H1 (cell line): ENCODE measurements at regions not wholly inside any gene's neighbourhood (a gene's known extent, or its start where the extent isn't known, plus 50 kb on each side); places are given as distances from the start of the nearest gene placed in this dataset.

ENCODE experiments used
- CTCF ChIA-PET: fragments of 300-600 bp; sonication (Branson Sonifier 250); formaldehyde crosslinking; loops from one replicate; lab custom pipeline; 2021; ENCODE audit not compliant: partially characterized antibody; lab: Charles Lee
- POLR2A ChIA-PET: fragments of 300-600 bp; sonication (Branson Sonifier 250); formaldehyde crosslinking; loops from one replicate; lab custom pipeline; 2021; ENCODE audit warnings: inconsistent platforms; ENCODE audit not compliant: partially characterized antibody; lab: Charles Lee
- DNase-seq, 2 experiments: peaks; one replicate each; pipeline versions ENCODE4 v3.0.0 to v3.0.0-alpha.2; 2010 to 2022; ENCODE audit warnings: low spot score in 2 of 2, low read depth in 1 of 2, mixed read lengths in 1 of 2
- FAIRE-seq: peaks from 2 replicates; lab custom pipeline; 2011; peaks lifted over from hg19 to GRCh38; lab: Jason Lieb, UNC
- H2AFZ ChIP-seq: 2 replicates; pipeline ENCODE4 v1.8.1; 2012; ENCODE audit warnings: low read length, inconsistent platforms
- H2AK5ac ChIP-seq: 2 replicates; pipeline ENCODE4 v1.6.1; 2013; ENCODE audit warnings: low read depth, low read length
- H2BK120ac ChIP-seq: replicated peaks from 2 replicates; pipeline ENCODE3; 2013; ENCODE audit warnings: low read depth, low read length, inconsistent platforms
- H2BK12ac ChIP-seq: 2 replicates; pipeline ENCODE4 v1.6.1; 2013; ENCODE audit warnings: low read depth, low read length
- H2BK15ac ChIP-seq: 2 replicates; pipeline ENCODE4 v1.6.1; 2013; ENCODE audit warnings: low read length
- H2BK20ac ChIP-seq: 2 replicates; pipeline ENCODE4 v1.6.1; 2013; ENCODE audit warnings: low read length
- H2BK5ac ChIP-seq: 2 replicates; pipeline ENCODE4 v1.6.1; 2013; ENCODE audit warnings: low read depth, low read length
- H3K14ac ChIP-seq: 2 replicates; pipeline ENCODE4 v1.6.1; 2013; ENCODE audit warnings: inconsistent platforms; ENCODE audit not compliant: insufficient read length
- H3K18ac ChIP-seq: 2 replicates; pipeline ENCODE4 v1.6.1; 2013; ENCODE audit warnings: low read length; ENCODE audit errors: extremely low read depth
- H3K23ac ChIP-seq: 2 replicates; pipeline ENCODE4 v1.6.1; 2013; ENCODE audit warnings: inconsistent platforms; ENCODE audit not compliant: insufficient read length
- H3K23me2 ChIP-seq: 2 replicates; pipeline ENCODE4 v1.6.1; 2013; ENCODE audit warnings: low read depth, low read length
- H3K27ac ChIP-seq: 2 replicates; pipeline ENCODE4 v1.6.1; 2011; ENCODE audit warnings: low read depth, low read length, inconsistent platforms
- H3K27me3 ChIP-seq, 4 experiments: replicated peaks in 1 of 4; 1 replicate in 1 of 4; 2 replicates in 3 of 4; pipeline versions ENCODE4 v1.6.1 to v1.8.1; 2011 to 2013; ENCODE audit warnings: low read length in 3 of 4, mild to moderate bottlenecking in 3 of 4, inconsistent platforms in 2 of 4, mixed read lengths in 2 of 4, moderate library complexity in 1 of 4; ENCODE audit not compliant: control insufficient read depth in 3 of 4, insufficient read depth in 3 of 4; ENCODE audit errors: extremely low read depth in 1 of 4
- H3K36me3 ChIP-seq, 4 experiments: 2 replicates each; pipeline versions ENCODE4 v1.6.1 to v1.8.1; 2011 to 2013; ENCODE audit warnings: mild to moderate bottlenecking in 4 of 4, low read length in 3 of 4, moderate library complexity in 2 of 4, control low read depth in 1 of 4, inconsistent platforms in 1 of 4; ENCODE audit not compliant: insufficient read depth in 4 of 4, control insufficient read depth in 2 of 4
- H3K4ac ChIP-seq: replicated peaks from 2 replicates; pipeline ENCODE3; 2013; ENCODE audit warnings: low read length, low read depth, mixed read lengths, inconsistent platforms; ENCODE audit not compliant: insufficient read length
- H3K4me1 ChIP-seq, 4 experiments: replicated peaks in 1 of 4; 1 replicate in 1 of 4; 2 replicates in 3 of 4; pipeline versions ENCODE4 v1.6.1 to v1.8.1; 2011 to 2013; ENCODE audit warnings: low read length in 3 of 4, inconsistent platforms in 2 of 4, mixed read lengths in 1 of 4; ENCODE audit not compliant: insufficient read depth in 4 of 4, control insufficient read depth in 3 of 4
- H3K4me2 ChIP-seq, 2 experiments: 2 replicates each; pipeline versions ENCODE4 v1.6.1 to v1.8.1; 2011 to 2013; ENCODE audit warnings: low read depth in 2 of 2, low read length in 2 of 2, control low read depth in 1 of 2, inconsistent platforms in 1 of 2, mild to moderate bottlenecking in 1 of 2; ENCODE audit not compliant: insufficient read depth in 1 of 2
- H3K4me3 ChIP-seq, 4 experiments: fragments of 200-600, 300-600 bp in 1 of 4; sonication (generic), shearing (Covaris generic), sonication (Bioruptor Twin) in 1 of 4; 2 replicates each; pipeline versions ENCODE4 v1.5.1 to v1.8.1; 2011 to 2016; ENCODE audit warnings: low read length in 4 of 4, low read depth in 3 of 4, control low read depth in 2 of 4, inconsistent platforms in 2 of 4, mild to moderate bottlenecking in 2 of 4, mixed read lengths in 1 of 4, moderate library complexity in 1 of 4; ENCODE audit not compliant: insufficient read depth in 2 of 4; ENCODE audit errors: extremely low read depth in 1 of 4
- H3K56ac ChIP-seq: replicated peaks from 2 replicates; pipeline ENCODE3; 2013; ENCODE audit warnings: low read depth, mild to moderate bottlenecking, mixed read lengths, low read length, inconsistent platforms; ENCODE audit not compliant: insufficient read length
- H3K79me1 ChIP-seq: 2 replicates; pipeline ENCODE4 v1.6.1; 2013; ENCODE audit warnings: low read depth, low read length, control low read depth
- H3K79me2 ChIP-seq, 2 experiments: 2 replicates each; pipeline versions ENCODE4 v1.6.1 to v1.8.1; 2012 to 2013; ENCODE audit warnings: low read length in 2 of 2, mild to moderate bottlenecking in 2 of 2, inconsistent platforms in 1 of 2; ENCODE audit not compliant: insufficient read depth in 2 of 2, control insufficient read depth in 1 of 2
- H3K9ac ChIP-seq, 4 experiments: replicated peaks in 1 of 4; 1 replicate in 1 of 4; 2 replicates in 3 of 4; pipeline versions ENCODE4 v1.6.1 to v1.8.1; 2011 to 2013; ENCODE audit warnings: low read depth in 3 of 4, low read length in 3 of 4, control low read depth in 2 of 4, mild to moderate bottlenecking in 2 of 4, moderate library complexity in 2 of 4, inconsistent platforms in 1 of 4; ENCODE audit errors: extremely low read depth in 1 of 4
- H3K9me3 ChIP-seq, 2 experiments: 2 replicates each; pipeline versions ENCODE4 v1.6.1 to v1.8.1; 2012 to 2013; ENCODE audit warnings: mild to moderate bottlenecking in 2 of 2, moderate library complexity in 2 of 2, control low read depth in 1 of 2, inconsistent platforms in 1 of 2, low read depth in 1 of 2, low read length in 1 of 2, mixed read lengths in 1 of 2; ENCODE audit not compliant: insufficient read depth in 2 of 2
- H4K20me1 ChIP-seq, 2 experiments: replicated peaks in 1 of 2; 2 replicates each; pipeline versions ENCODE3 to v1.8.1; 2011 to 2013; ENCODE audit warnings: inconsistent platforms in 2 of 2, low read length in 2 of 2, mild to moderate bottlenecking in 1 of 2; ENCODE audit not compliant: insufficient read depth in 2 of 2, control insufficient read depth in 1 of 2
- H4K5ac ChIP-seq: 2 replicates; pipeline ENCODE4 v1.6.1; 2013; ENCODE audit warnings: low read length, low read depth, mixed read lengths, inconsistent platforms; ENCODE audit not compliant: insufficient read length
- H4K8ac ChIP-seq: 2 replicates; pipeline ENCODE4 v1.8.0; 2013; ENCODE audit warnings: mild to moderate bottlenecking, moderate library complexity, low read length, inconsistent platforms; ENCODE audit not compliant: insufficient read depth; ENCODE audit errors: extremely low read depth
- H4K91ac ChIP-seq: replicated peaks from 2 replicates; pipeline ENCODE3; 2013; ENCODE audit warnings: low read length, mixed read lengths, inconsistent platforms; ENCODE audit not compliant: insufficient read length
- RXRA ChIP-seq: IDR thresholded peaks from 2 replicates; pipeline ENCODE4 v1.6.1; 2011; ENCODE audit warnings: low read depth, mild to moderate bottlenecking, low read length, moderate library complexity; ENCODE audit not compliant: insufficient read depth
- SIN3A ChIP-seq, 2 experiments: IDR thresholded peaks in 1 of 2; conservative IDR thresholded peaks in 1 of 2; 2 replicates each; pipeline ENCODE4 v1.6.1; 2011 to 2012; ENCODE audit warnings: low read length in 2 of 2, improper control_type of control experiment in 1 of 2, low read depth in 1 of 2, mild to moderate bottlenecking in 1 of 2
- WGBS, 2 experiments: shearing (Covaris generic) in 1 of 2; methylation state at CpG; one replicate each; pipeline versions ENCODE4 v1.1.6 to v1.1.7; 2013 to 2015; ENCODE audit warnings: low lambda C conversion rate in 2 of 2, mixed read lengths in 2 of 2, inconsistent platforms in 1 of 2, low coverage in 1 of 2, missing lambda C conversion rate in 1 of 2; ENCODE audit not compliant: insufficient replicate concordance in 2 of 2, insufficient coverage in 1 of 2, insufficient read length in 1 of 2; ENCODE audit errors: extremely low coverage in 1 of 2, missing lambda C conversion rate in 1 of 2; 5-methylcytosine and 5-hydroxymethylcytosine counted together

DNA sequence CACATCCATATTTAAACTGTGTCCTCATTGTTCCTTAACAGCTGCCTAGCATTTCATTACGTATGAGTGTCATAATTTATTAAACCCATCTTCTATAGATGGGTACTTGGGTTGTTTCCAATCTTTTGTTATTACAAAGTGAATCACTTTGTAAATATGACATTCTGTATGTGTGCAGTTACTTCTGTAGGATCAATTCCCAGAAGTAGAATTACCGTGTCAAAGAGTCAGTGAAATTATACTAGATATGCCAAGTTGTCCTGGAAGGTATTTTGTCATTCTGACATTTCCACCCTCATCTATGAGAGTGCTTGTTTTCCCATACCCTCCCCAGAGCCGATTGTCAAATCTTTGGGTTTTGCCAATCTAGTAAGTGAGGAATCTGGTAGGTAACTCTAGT is 194.5 kb upstream of the APCDD1 start:
- ChIA-PET CTCF (no interaction called here), POLR2A (no interaction called here)
- DNase-seq, result no peak
- H4K20me1 ChIP-seq, result no peaks in the 10 kb centered on the region
- H2AK5ac ChIP-seq, result no peak overlapping the region
- H2BK20ac ChIP-seq, result no peak overlapping the region
- no peak overlapping the region for H3K14ac ChIP-seq
- H4K5ac ChIP-seq, result no peak overlapping the region
- FAIRE-seq, result no peak
- 95% methylated on average over 3 of the region's 3 CpGs; no CpG with 5 or more reads in 1 of the 2 experiments for WGBS, 2 experiments
- H4K91ac ChIP-seq, result no peak overlapping the region
- H3K79me1 ChIP-seq, result no peaks in the 10 kb centered on the region
- no peak overlapping the region for H2AFZ ChIP-seq
- H3K9me3 ChIP-seq, result peaks cover 0 to 7% of the 10 kb centered on the region in 2 experiments; a peak in 2 of 4 replicates
- no peak overlapping the region for H2BK120ac ChIP-seq
- no peak overlapping the region for H3K9ac ChIP-seq
- H4K8ac ChIP-seq, result no peak overlapping the region
- H2BK5ac ChIP-seq, result no peak overlapping the region
- H3K18ac ChIP-seq, result no peak overlapping the region
- no peaks in the 10 kb centered on the region for H3K36me3 ChIP-seq
- H3K4ac ChIP-seq, result no peak overlapping the region
- TF ChIP-seq SIN3A (conservative IDR thresholded peaks at IDR 0.05 in 1 of 2, IDR thresholded peaks at IDR 0.05 in 1 of 2; ENCODE audit: low read depth in 1 of 2, low read length in 2 of 2) (no peak), RXRA (no peak)
- TF ChIP-seq, all 59 proteins: peak for 0
- Histone ChIP-seq H3K4me2 (no peak overlapping the region), H3K79me2 (no peaks in the 10 kb centered on the region), H3K4me1 (no peaks in the 10 kb centered on the region), H2BK12ac (no peak overlapping the region), H3K23me2 (no peaks in the 10 kb centered on the region), H3K27me3 (no peaks in the 10 kb centered on the region), H3K27ac (no peak overlapping the region), H3K56ac (no peak overlapping the region), H3K4me3 (no peak overlapping the region), H2BK15ac (no peak overlapping the region), H3K23ac (no peak overlapping the region)
